Pancreas (tissue), 10 donors: ENCODE measurements at regions not wholly inside any gene's neighbourhood (a gene's known extent, or its start where the extent isn't known, plus 50 kb on each side); places are given as distances from the start of the nearest gene placed in this dataset.
"Not testable (repeated sequence)": the region's sequence is repeated elsewhere in the genome, so short reads cannot be mapped to it uniquely, and the experiment has no call there.

Experiments
- ATAC-seq, 4 donors: fragments of 200-7000 bp; cut with Tn5 transposase; one replicate each; pipeline versions ENCODE4 v1.8.0 to v1.9.1; 2020; ENCODE audit warnings: mild to moderate bottlenecking in 4 of 4, moderate library complexity in 4 of 4
- DNase-seq, 6 donors: peaks; one replicate each; pipeline ENCODE4 v3.0.0-alpha.2; 2020
- FAIRE-seq: peaks from 2 replicates; lab custom pipeline; 2012; peaks lifted over from hg19 to GRCh38; lab: Jason Lieb, UNC
- H3K27ac ChIP-seq, 4 donors: fragments of 200-600 bp; sonication (generic); 1 replicate in 3 of 4; 2 replicates in 1 of 4; pipeline versions ENCODE4 v1.5.0 to v1.8.0; 2020
- H3K27me3 ChIP-seq, 4 donors: fragments of 200-600 bp; one replicate each; pipeline ENCODE4 v1.8.0; 2021
- H3K36me3 ChIP-seq, 3 donors: fragments of 200-600 bp; sonication (generic) in 1 of 3; one replicate each; pipeline versions ENCODE4 v1.5.0 to v1.8.0; 2020 to 2021
- H3K4me1 ChIP-seq, 3 donors: fragments of 200-600 bp; one replicate each; pipeline ENCODE4 v1.8.0; 2021
- H3K4me3 ChIP-seq, 4 donors: fragments of 200-600 bp; sonication (generic) in 2 of 4; one replicate each; pipeline versions ENCODE4 v1.5.0 to v1.8.0; 2020 to 2021
- H3K9me3 ChIP-seq, 4 donors: fragments of 200-600 bp; one replicate each; pipeline ENCODE4 v1.8.0; 2021
- WGBS, 2 donors: extraction: QIAGEN DNeasy Blood & Tissue Kit; methylation state at CpG; one replicate each; pipeline ENCODE4 v1.1.7; 2013; 5-methylcytosine and 5-hydroxymethylcytosine counted together
- intact Hi-C, 3 donors: fragments of 100-400 bp; cut with DNase I; formaldehyde crosslinking; loops; one replicate each; pipeline versions ENCODE4 v1.11.1 to v1.14.2; 2022
- TF ChIP-seq, protein P1 (sequence below), 4 donors: fragments of 200-600 bp; sonication (generic) in 3 of 4; IDR thresholded peaks; one replicate each; pipeline versions ENCODE4 v1.5.0 to v1.8.0; 2021; ENCODE audit warnings: antibody characterized with exemption in 4 of 4
- donor health status: healthy with polysubstance abuse.
- donor health status: DM: no; HTN: no; CAD: no; lungs with moderate emphysema.
- donor health status: DM: no; HTN: no; CAD: no.
- donor health status: control.
- donor health status: control.
- donor health status: Bipolar disorder and iron deficiency.
- donor health status: DM: yes; HTN: yes; CAD: no.
- donor health status: DM: no; HTN: no; CAD: no.
- donor health status: DM: no; HTN: no; CAD: no.
- donor health status: DM: yes; HTN: yes; CAD: no.

DNA sequence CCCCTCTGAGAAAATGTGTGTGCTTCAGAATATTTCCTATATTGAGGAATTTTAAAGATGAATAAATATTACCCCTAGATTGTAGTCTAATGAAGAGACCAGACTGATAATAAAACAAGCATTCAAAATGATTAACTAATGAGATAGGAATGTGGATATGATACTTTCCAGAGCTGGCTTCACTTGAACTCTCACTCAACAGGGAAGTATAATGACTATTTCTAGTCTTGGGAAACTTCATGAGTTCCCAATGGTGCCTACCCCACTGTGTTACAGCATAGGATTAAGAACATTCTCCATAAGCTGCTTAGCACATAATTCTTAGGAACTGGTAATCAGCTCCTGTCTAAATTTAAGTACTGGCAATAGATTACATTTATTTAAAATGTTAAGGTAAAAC lies 261.5 kb upstream of the ZNF385D start:
- no peaks in the 10 kb centered on the region for H3K4me1 ChIP-seq
- FAIRE-seq (no peak), DNase-seq (no peak), ATAC-seq (no peak)
- intact Hi-C loops = no loop called here
- H3K9me3 ChIP-seq = no peaks in the 10 kb centered on the region
- TF ChIP-seq, protein P1, sequence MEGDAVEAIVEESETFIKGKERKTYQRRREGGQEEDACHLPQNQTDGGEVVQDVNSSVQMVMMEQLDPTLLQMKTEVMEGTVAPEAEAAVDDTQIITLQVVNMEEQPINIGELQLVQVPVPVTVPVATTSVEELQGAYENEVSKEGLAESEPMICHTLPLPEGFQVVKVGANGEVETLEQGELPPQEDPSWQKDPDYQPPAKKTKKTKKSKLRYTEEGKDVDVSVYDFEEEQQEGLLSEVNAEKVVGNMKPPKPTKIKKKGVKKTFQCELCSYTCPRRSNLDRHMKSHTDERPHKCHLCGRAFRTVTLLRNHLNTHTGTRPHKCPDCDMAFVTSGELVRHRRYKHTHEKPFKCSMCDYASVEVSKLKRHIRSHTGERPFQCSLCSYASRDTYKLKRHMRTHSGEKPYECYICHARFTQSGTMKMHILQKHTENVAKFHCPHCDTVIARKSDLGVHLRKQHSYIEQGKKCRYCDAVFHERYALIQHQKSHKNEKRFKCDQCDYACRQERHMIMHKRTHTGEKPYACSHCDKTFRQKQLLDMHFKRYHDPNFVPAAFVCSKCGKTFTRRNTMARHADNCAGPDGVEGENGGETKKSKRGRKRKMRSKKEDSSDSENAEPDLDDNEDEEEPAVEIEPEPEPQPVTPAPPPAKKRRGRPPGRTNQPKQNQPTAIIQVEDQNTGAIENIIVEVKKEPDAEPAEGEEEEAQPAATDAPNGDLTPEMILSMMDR (IDR thresholded peaks at IDR 0.05) = no peak
- no peaks in the 10 kb centered on the region for H3K27me3 ChIP-seq
- H3K4me3 ChIP-seq = no peak overlapping the region
- no peaks in the 10 kb centered on the region for H3K36me3 ChIP-seq
- H3K27ac ChIP-seq = no peak overlapping the region

DNA sequence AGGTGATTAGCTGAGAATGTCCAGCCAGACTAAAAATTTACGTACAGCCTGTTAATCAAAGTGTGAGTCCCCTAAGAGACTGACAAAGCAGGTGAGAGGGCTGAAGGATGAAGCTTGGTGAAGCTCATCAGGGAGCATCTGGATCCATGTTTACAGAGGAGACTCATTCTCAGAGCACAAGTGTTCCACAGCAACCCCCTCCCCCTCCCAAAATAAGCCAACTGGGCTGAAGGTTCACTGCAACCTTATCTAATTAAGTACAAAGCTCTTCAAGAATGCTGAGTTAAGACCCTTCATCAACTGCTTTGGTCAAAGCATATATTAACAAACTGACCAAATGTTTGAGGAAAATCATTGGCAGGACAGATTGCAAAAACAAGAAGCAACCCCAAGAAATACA lies 262.6 kb upstream of the ZNF385D start:
- 64 to 87% methylated on average over 1 of the region's 1 CpG for WGBS, 2 donors
- intact Hi-C loops = no loop called here

DNA sequence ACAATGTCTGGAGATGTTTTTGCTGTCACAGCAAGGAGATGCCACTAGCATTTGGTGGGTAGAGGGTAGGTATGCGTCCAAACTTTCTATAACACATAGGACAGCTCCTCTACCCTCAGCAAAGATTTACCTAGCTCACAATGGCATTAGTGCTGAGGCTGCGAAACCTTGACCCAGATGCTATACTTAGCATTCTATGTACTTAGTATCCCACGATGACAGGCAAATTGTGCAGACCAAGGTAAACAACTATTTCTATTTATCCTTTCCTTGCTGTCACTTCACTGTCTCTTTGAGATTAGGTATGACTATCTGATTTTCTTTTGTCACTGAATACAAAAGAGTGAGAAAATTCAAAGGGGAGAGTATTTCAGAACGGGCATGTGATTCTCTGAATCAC lies 265.2 kb upstream of the ZNF385D start:
- TF ChIP-seq, protein P1 (IDR thresholded peaks at IDR 0.05) = no peak
- FAIRE-seq = no peak
- 21 to 28% methylated on average over 4 of the region's 4 CpGs for WGBS, 2 donors
- Histone ChIP-seq H3K27me3 (no peaks in the 10 kb centered on the region), H3K4me1 (no peaks in the 10 kb centered on the region), H3K4me3 (no peak overlapping the region), H3K27ac (no peak overlapping the region), H3K9me3 (no peaks in the 10 kb centered on the region), H3K36me3 (no peaks in the 10 kb centered on the region)
- DNase-seq = no peak
- intact Hi-C loops = no loop called here
- ATAC-seq = peak in 1 of 4 donors; percentile 54

More for the DNA sequence above, 262.6 kb upstream of the ZNF385D start:
- ATAC-seq (no peak), FAIRE-seq (no peak), DNase-seq (no peak)
- no peaks in the 10 kb centered on the region for H3K36me3 ChIP-seq
- TF ChIP-seq, protein P1 (IDR thresholded peaks at IDR 0.05) = no peak
- no peaks in the 10 kb centered on the region for H3K4me1 ChIP-seq
- H3K9me3 ChIP-seq = no peaks in the 10 kb centered on the region
- no peak overlapping the region for H3K4me3 ChIP-seq
- H3K27ac ChIP-seq = no peak overlapping the region
- H3K27me3 ChIP-seq = no peaks in the 10 kb centered on the region

DNA sequence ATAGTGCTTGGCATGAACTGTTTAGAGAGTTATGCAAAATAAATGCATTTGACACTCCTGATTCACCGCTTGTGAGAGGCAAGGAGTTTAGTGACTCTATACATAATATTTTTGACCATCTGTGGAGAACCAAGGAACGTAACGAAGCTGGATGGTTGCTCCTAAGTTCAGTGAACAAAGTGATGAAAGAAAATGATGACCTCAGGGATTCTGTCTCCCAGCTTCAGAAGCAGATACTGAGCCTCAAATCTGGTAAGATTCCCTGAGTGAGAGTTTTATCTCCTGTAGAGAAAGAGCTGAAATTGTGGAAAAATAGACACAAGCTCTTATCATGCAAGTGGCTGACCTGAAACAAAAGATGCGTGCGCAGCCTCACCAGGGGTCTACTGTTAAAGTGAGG lies 273.6 kb upstream of the ZNF385D start:
- H3K4me1 ChIP-seq, intact Hi-C loops, H3K27me3 ChIP-seq, H3K4me3 ChIP-seq, H3K36me3 ChIP-seq, DNase-seq, H3K9me3 ChIP-seq, ATAC-seq, H3K27ac ChIP-seq, FAIRE-seq: not testable (repeated sequence)
- 84 to 88% methylated on average over 5 of the region's 5 CpGs for WGBS, 2 donors

DNA sequence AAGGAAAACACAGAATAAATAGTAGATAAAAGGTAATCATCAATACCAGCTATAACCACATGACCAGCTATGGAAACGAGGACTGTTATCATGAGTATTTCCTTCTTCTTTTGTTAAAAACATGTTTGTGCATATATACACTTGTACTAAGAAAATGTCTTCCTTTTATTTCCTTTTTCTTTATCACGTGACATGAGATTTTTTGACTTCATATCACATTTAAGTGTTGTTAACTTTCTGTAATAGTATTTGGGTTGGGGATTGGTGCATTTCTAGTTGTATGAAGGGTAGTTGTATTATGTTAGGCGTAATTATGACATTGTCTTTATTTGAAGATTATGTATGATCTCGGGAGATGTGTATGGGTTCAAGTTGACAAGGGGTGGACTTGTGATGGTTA lies 278.5 kb upstream of the ZNF385D start:
- H3K9me3 ChIP-seq = no peaks in the 10 kb centered on the region
- no peak for FAIRE-seq
- H3K36me3 ChIP-seq = no peaks in the 10 kb centered on the region
- no peaks in the 10 kb centered on the region for H3K4me1 ChIP-seq
- H3K27ac ChIP-seq = no peak overlapping the region
- no peaks in the 10 kb centered on the region for H3K27me3 ChIP-seq
- intact Hi-C loops = no loop called here
- no peak for DNase-seq
- ATAC-seq = no peak
- no peak overlapping the region for H3K4me3 ChIP-seq
- 71 to 82% methylated on average over 4 of the region's 4 CpGs for WGBS, 2 donors
- TF ChIP-seq, protein P1 (IDR thresholded peaks at IDR 0.05) = no peak

DNA sequence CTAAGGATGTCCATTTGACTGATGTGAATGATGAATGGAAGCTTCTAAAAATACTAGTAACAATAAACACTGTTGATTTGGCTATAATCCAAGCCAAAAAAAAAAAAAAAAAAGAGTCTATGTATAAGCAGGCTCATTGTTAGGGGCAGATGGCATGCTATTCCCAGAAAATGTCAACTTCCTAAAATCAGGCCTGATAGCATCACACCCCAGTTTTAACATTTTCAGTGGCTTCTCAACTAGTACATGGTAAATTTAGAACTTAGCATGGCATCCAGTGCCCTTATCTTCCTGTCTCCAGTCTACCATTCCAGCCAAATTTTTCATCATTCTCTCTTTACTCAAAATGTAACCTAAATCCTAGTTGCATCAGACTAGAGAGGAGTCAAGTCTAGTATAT lies 288.2 kb upstream of the ZNF385D start:
- DNase-seq (no peak), ATAC-seq (no peak), FAIRE-seq (no peak)
- no peaks in the 10 kb centered on the region for H3K9me3 ChIP-seq
- H3K4me3 ChIP-seq = no peak overlapping the region
- TF ChIP-seq, protein P1 (IDR thresholded peaks at IDR 0.05) = no peak
- intact Hi-C loops = no loop called here
- no peaks in the 10 kb centered on the region for H3K4me1 ChIP-seq
- no peak overlapping the region for H3K27ac ChIP-seq
- no peaks in the 10 kb centered on the region for H3K27me3 ChIP-seq
- H3K36me3 ChIP-seq = no peaks in the 10 kb centered on the region
